Stimulated activated naive CD4-positive, alpha-beta T cell treated with Interleukin-2 at 50 U/mL for 16 hours (primary cell): ENCODE measurements at regions not wholly inside any gene's neighbourhood (a gene's known extent, or its start where the extent isn't known, plus 50 kb on each side); places are given as distances from the start of the nearest gene placed in this dataset.
"Not testable (repeated sequence)": the region's sequence is repeated elsewhere in the genome, so short reads cannot be mapped to it uniquely, and the experiment has no call there.

Experiments
- DNase-seq: peaks from one replicate; lab custom pipeline; 2025; lab: John Stamatoyannopoulos, UW

GRCh38 chr1:229155472-229155871, 115.4 kb upstream of the RAB4A start:
- no peak for DNase-seq

- DNase-seq, result no peak
These were observed 114.0 kb upstream of the RAB4A start for GRCh38 chr1:229156872-229157271.

- no peak for DNase-seq
These were observed 113.4 kb upstream of the RAB4A start for GRCh38 chr1:229157480-229157879.

- DNase-seq, result no peak
These were observed 112.5 kb upstream of the RAB4A start for GRCh38 chr1:229158341-229158921.

- DNase-seq, result no peak
These were observed 112.0 kb upstream of the RAB4A start for GRCh38 chr1:229158927-229159326.

GRCh38 chr1:229159668-229160544, 111.0 kb upstream of the RAB4A start:
- no peak for DNase-seq

- no peak for DNase-seq
These were observed 109.2 kb upstream of the RAB4A start for GRCh38 chr1:229161740-229162139.

- no peak for DNase-seq
These were observed 107.9 kb upstream of the RAB4A start for GRCh38 chr1:229162825-229163515.

GRCh38 chr1:229164348-229164747, 106.6 kb upstream of the RAB4A start:
- no peak for DNase-seq

- DNase-seq, result no peak
These were observed 105.8 kb upstream of the RAB4A start for GRCh38 chr1:229164836-229165735.

GRCh38 chr1:229167318-229167717, 103.6 kb upstream of the RAB4A start:
- no peak for DNase-seq

GRCh38 chr1:229169399-229169798, 101.5 kb upstream of the RAB4A start:
- DNase-seq, result no peak

GRCh38 chr1:229170274-229170673, 100.6 kb upstream of the RAB4A start:
- no peak for DNase-seq

- no peak for DNase-seq
These were observed 100.0 kb upstream of the RAB4A start for GRCh38 chr1:229170778-229171505.

- DNase-seq, result no peak
These were observed 99.0 kb upstream of the RAB4A start for GRCh38 chr1:229171934-229172333.

- DNase-seq, result not testable (repeated sequence)
These were observed 97.1 kb upstream of the RAB4A start for GRCh38 chr1:229173491-229174476.

GRCh38 chr1:229175297-229175696, 95.6 kb upstream of the RAB4A start:
- not testable (repeated sequence) for DNase-seq

- DNase-seq, result not testable (repeated sequence)
These were observed 94.5 kb upstream of the RAB4A start for GRCh38 chr1:229176457-229176856.

- DNase-seq, result no peak
These were observed 90.8 kb upstream of the RAB4A start for GRCh38 chr1:229180161-229180560.

GRCh38 chr1:229181419-229181818, 89.5 kb upstream of the RAB4A start:
- no peak for DNase-seq
